Adrenal gland (tissue), 9 donors: ENCODE measurements at regions not wholly inside any gene's neighbourhood (a gene's known extent, or its start where the extent isn't known, plus 50 kb on each side); places are given as distances from the start of the nearest gene placed in this dataset.

ENCODE experiments used
- DNase-seq, 7 donors: peaks; one replicate each; pipeline ENCODE4 v3.0.0-alpha.2; 2019 to 2020
- H3K27ac ChIP-seq, 5 donors: fragments of 200-600 bp; sonication (generic) in 4 of 5; 1 replicate in 3 of 5; 2 replicates in 2 of 5; pipeline versions ENCODE4 v1.5.1 to v1.8.0; 2016 to 2020; ENCODE audit warnings: mild to moderate bottlenecking in 1 of 5
- H3K27me3 ChIP-seq: fragments of 200-600 bp; 2 replicates; pipeline ENCODE4 v1.8.0; 2021
- H3K36me3 ChIP-seq, 2 donors: fragments of 200-600 bp; replicated peaks in 1 of 2; 1 replicate in 1 of 2; 2 replicates in 1 of 2; pipeline versions ENCODE4 v1.5.1 to v1.8.0; 2018 to 2022
- H3K4me1 ChIP-seq, 2 donors: fragments of 200-600 bp; replicated peaks in 1 of 2; 1 replicate in 1 of 2; 2 replicates in 1 of 2; pipeline versions ENCODE4 v1.5.1 to v1.8.0; 2018 to 2021
- H3K4me3 ChIP-seq, 4 donors: fragments of 200-600 bp; sonication (generic) in 3 of 4; one replicate each; pipeline ENCODE4 v1.5.1; 2016 to 2018
- H3K9me3 ChIP-seq, 3 donors: fragments of 200-600 bp; sonication (generic) in 1 of 3; replicated peaks in 1 of 3; 1 replicate in 2 of 3; 2 replicates in 1 of 3; pipeline versions ENCODE4 v1.5.1 to v1.8.0; 2016 to 2021
- CTCF ChIP-seq, 6 experiments: fragments of 450-650 bp in 4 of 6; fragments of 200-600 bp in 2 of 6; sonication (generic) in 1 of 6; IDR thresholded peaks; 1 replicate in 5 of 6; 2 replicates in 1 of 6; pipeline versions ENCODE4 v1.5.1 to v1.8.0; 2016 to 2021; ENCODE audit warnings: antibody characterized with exemption in 6 of 6, mild to moderate bottlenecking in 2 of 6, moderate library complexity in 1 of 6
- POLR2A ChIP-seq, 2 donors: fragments of 450-650 bp; IDR thresholded peaks; one replicate each; pipeline ENCODE4 v1.6.1; 2017; ENCODE audit warnings: antibody characterized with exemption in 2 of 2, mild to moderate bottlenecking in 2 of 2, moderate library complexity in 1 of 2
- WGBS, 4 donors: extraction: QIAGEN DNeasy Blood & Tissue Kit in 2 of 4; methylation state at CpG; one replicate each; pipeline versions ENCODE4 v1.1.5 to v1.1.7; 2013 to 2017; 5-methylcytosine and 5-hydroxymethylcytosine counted together
- intact Hi-C, 2 donors: fragments of 100-400 bp; cut with DNase I; formaldehyde crosslinking; loops; one replicate each; pipeline versions ENCODE4 v1.14.1 to v1.15.0; 2022 to 2023
- donor health status: healthy with polysubstance abuse.
- donor health status: Bipolar disorder and iron deficiency.
- donor health status: DM: yes; HTN: yes; CAD: no.
- donor health status: DM: no; HTN: no; CAD: no.
- donor health status: DM: no; HTN: no; CAD: no.

- no peak overlapping the region for H3K4me3 ChIP-seq
- intact Hi-C loops, result no loop called here
These were observed 1371.7 kb downstream of the STIM2 start for GRCh38 chr4:28232376-28232775.

GRCh38 chr4:28232951-28233350 lies 1372.3 kb downstream of the STIM2 start:
- WGBS, 4 donors, result 47 to 65% (median 57%) methylated on average over 1 of the region's 1 CpG
- Histone ChIP-seq H3K9me3 (no peaks in the 10 kb centered on the region), H3K27ac (no peak overlapping the region), H3K4me1 (no peaks in the 10 kb centered on the region), H3K36me3 (no peaks in the 10 kb centered on the region), H3K27me3 (no peaks in the 10 kb centered on the region), H3K4me3 (no peak overlapping the region)
- TF ChIP-seq POLR2A (IDR thresholded peaks at IDR 0.05) (no peak), CTCF (IDR thresholded peaks at IDR 0.05) (no peak)
- no peak for DNase-seq
- intact Hi-C loops, result no loop called here

More at GRCh38 chr4:28232376-28232775, 1371.7 kb downstream of the STIM2 start:
- Histone ChIP-seq H3K27me3 (no peaks in the 10 kb centered on the region), H3K4me1 (no peaks in the 10 kb centered on the region), H3K36me3 (no peaks in the 10 kb centered on the region), H3K27ac (no peak overlapping the region), H3K9me3 (no peaks in the 10 kb centered on the region)
- TF ChIP-seq CTCF (IDR thresholded peaks at IDR 0.05) (no peak), POLR2A (IDR thresholded peaks at IDR 0.05) (no peak)
- 73 to 81% (median 79%) methylated on average over 2 of the region's 2 CpGs for WGBS, 4 donors
- no peak for DNase-seq

- WGBS, 4 donors, result 51 to 56% (median 53%) methylated on average over 2 of the region's 2 CpGs
These were observed 1373.1 kb downstream of the STIM2 start for GRCh38 chr4:28233724-28234123.

GRCh38 chr4:28238876-28239275 lies 1378.2 kb downstream of the STIM2 start:
- TF ChIP-seq CTCF (IDR thresholded peaks at IDR 0.05), result no peak
- TF ChIP-seq POLR2A (IDR thresholded peaks at IDR 0.05), result no peak
- 36 to 52% (median 50%) methylated on average over 3 of the region's 3 CpGs for WGBS, 4 donors

More at GRCh38 chr4:28233724-28234123, 1373.1 kb downstream of the STIM2 start:
- TF ChIP-seq CTCF (IDR thresholded peaks at IDR 0.05) (no peak), POLR2A (IDR thresholded peaks at IDR 0.05) (no peak)
- H3K36me3 ChIP-seq, result no peaks in the 10 kb centered on the region
- intact Hi-C loops, result no loop called here
- H3K9me3 ChIP-seq, result no peaks in the 10 kb centered on the region
- no peaks in the 10 kb centered on the region for H3K4me1 ChIP-seq
- H3K27ac ChIP-seq, result no peak overlapping the region
- H3K27me3 ChIP-seq, result no peaks in the 10 kb centered on the region
- no peak for DNase-seq
- no peak overlapping the region for H3K4me3 ChIP-seq

More at GRCh38 chr4:28238876-28239275, 1378.2 kb downstream of the STIM2 start:
- intact Hi-C loops, result no loop called here
- H3K4me1 ChIP-seq, result no peaks in the 10 kb centered on the region
- no peaks in the 10 kb centered on the region for H3K36me3 ChIP-seq
- H3K9me3 ChIP-seq, result no peaks in the 10 kb centered on the region
- no peak overlapping the region for H3K27ac ChIP-seq
- H3K4me3 ChIP-seq, result no peak overlapping the region
- DNase-seq, result no peak
- no peaks in the 10 kb centered on the region for H3K27me3 ChIP-seq
